ENCODE measurements at regions not wholly inside any gene's neighbourhood (a gene's known extent, or its start where the extent isn't known, plus 50 kb on each side); places are given as distances from the start of the nearest gene placed in this dataset.

- TF ChIP-seq AFF4 (CRISPR knock-in tag; IDR thresholded peaks at IDR 0.05; ENCODE audit: borderline replicate concordance) (no peak), ZNF396 (CRISPR knock-in tag; IDR thresholded peaks at IDR 0.05; ENCODE audit: borderline replicate concordance) (no peak), KAT7 (CRISPR knock-in tag; IDR thresholded peaks at IDR 0.05; ENCODE audit: borderline replicate concordance) (no peak)
Observed at GRCh38 chr13:79917628-79918027, 423.3 kb downstream of the SPRY2 start (continued).

- H3K27ac Mint-ChIP-seq, result no peak overlapping the region
- POLR2A ChIA-PET, result no interaction called here
- H3K36me3 Mint-ChIP-seq, result no peaks in the 10 kb centered on the region
- no peak for DNase-seq (ENCODE audit: low spot score)
- no peak for ATAC-seq
- H3K27me3 Mint-ChIP-seq (ENCODE audit: low read depth), result no peaks in the 10 kb centered on the region
- no peak overlapping the region for H3K4me3 Mint-ChIP-seq
- TF ChIP-seq ZNF396 (CRISPR knock-in tag; IDR thresholded peaks at IDR 0.05; ENCODE audit: borderline replicate concordance), result no peak
- no peak for TF ChIP-seq MLX (CRISPR knock-in tag; IDR thresholded peaks at IDR 0.05)
- TF ChIP-seq PRDM15 (CRISPR knock-in tag; IDR thresholded peaks at IDR 0.05), result no peak
- no peak for TF ChIP-seq NFATC4 (CRISPR knock-in tag; IDR thresholded peaks at IDR 0.05)
- no peak for TF ChIP-seq FOXP4 (CRISPR knock-in tag; IDR thresholded peaks at IDR 0.05)
- TF ChIP-seq RORB (CRISPR knock-in tag; IDR thresholded peaks at IDR 0.05), result no peak
- TF ChIP-seq GTF2I (CRISPR knock-in tag; conservative IDR thresholded peaks at IDR 0.05), result no peak
- TF ChIP-seq ATF2 (CRISPR knock-in tag; IDR thresholded peaks at IDR 0.05; ENCODE audit: borderline replicate concordance, low read depth), result no peak
- no peak for TF ChIP-seq STAT6 (CRISPR knock-in tag; conservative IDR thresholded peaks at IDR 0.05; ENCODE audit: low read depth)
- no peak for TF ChIP-seq ZNF121 (CRISPR knock-in tag; IDR thresholded peaks at IDR 0.05)
- no peak for TF ChIP-seq CDX4 (CRISPR knock-in tag; IDR thresholded peaks at IDR 0.05; ENCODE audit: borderline replicate concordance)
- no peak for TF ChIP-seq CBFB (CRISPR knock-in tag; IDR thresholded peaks at IDR 0.05; ENCODE audit: low read depth)
- no peak for TF ChIP-seq SP1 (CRISPR knock-in tag; conservative IDR thresholded peaks at IDR 0.05)
- no peak for TF ChIP-seq MAX (CRISPR knock-in tag; IDR thresholded peaks at IDR 0.05)
- no peak for TF ChIP-seq ZNF671 (CRISPR knock-in tag; IDR thresholded peaks at IDR 0.05)
- no peaks in the 10 kb centered on the region for H3K9me3 Mint-ChIP-seq
- peaks cover 30% of the 10 kb centered on the region for H3K4me1 Mint-ChIP-seq
- CTCF ChIA-PET, result no interaction called here
Observed at GRCh38 chr13:79915114-79915811, 425.7 kb downstream of the SPRY2 start.
